GM12873 (cell line): ENCODE measurements at regions not wholly inside any gene's neighbourhood (a gene's known extent, or its start where the extent isn't known, plus 50 kb on each side); places are given as distances from the start of the nearest gene placed in this dataset.

Experiments
- TF ChIP-seq, protein P1 (sequence below): IDR thresholded peaks from 2 replicates; pipeline ENCODE4 v1.5.1; 2012; ENCODE audit warnings: low read depth, mild to moderate bottlenecking, moderate library complexity, low read length, control low read depth; ENCODE audit not compliant: insufficient read depth; ENCODE audit errors: missing control alignments

DNA sequence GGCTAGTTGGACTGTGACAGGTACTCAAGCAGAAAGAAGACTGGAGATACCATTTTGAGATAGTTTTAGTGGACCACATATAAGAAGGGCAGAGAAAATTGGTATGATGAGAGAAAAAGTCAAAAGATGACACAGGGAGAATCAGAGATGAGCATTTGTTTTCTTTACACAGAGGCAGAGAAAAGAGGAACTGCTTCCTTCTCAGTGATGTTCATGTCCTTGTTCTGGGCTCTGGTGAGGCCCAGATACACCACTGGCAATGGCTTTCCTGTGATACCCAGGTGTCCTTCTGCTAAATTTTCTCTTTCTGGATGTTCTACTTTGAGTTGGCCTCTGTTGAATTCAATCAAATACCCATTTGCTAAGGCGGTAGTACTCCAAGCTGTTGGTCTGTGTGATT lies 1782.7 kb upstream of the SEL1L start:
- TF ChIP-seq, protein P1, sequence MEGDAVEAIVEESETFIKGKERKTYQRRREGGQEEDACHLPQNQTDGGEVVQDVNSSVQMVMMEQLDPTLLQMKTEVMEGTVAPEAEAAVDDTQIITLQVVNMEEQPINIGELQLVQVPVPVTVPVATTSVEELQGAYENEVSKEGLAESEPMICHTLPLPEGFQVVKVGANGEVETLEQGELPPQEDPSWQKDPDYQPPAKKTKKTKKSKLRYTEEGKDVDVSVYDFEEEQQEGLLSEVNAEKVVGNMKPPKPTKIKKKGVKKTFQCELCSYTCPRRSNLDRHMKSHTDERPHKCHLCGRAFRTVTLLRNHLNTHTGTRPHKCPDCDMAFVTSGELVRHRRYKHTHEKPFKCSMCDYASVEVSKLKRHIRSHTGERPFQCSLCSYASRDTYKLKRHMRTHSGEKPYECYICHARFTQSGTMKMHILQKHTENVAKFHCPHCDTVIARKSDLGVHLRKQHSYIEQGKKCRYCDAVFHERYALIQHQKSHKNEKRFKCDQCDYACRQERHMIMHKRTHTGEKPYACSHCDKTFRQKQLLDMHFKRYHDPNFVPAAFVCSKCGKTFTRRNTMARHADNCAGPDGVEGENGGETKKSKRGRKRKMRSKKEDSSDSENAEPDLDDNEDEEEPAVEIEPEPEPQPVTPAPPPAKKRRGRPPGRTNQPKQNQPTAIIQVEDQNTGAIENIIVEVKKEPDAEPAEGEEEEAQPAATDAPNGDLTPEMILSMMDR = no peak

DNA sequence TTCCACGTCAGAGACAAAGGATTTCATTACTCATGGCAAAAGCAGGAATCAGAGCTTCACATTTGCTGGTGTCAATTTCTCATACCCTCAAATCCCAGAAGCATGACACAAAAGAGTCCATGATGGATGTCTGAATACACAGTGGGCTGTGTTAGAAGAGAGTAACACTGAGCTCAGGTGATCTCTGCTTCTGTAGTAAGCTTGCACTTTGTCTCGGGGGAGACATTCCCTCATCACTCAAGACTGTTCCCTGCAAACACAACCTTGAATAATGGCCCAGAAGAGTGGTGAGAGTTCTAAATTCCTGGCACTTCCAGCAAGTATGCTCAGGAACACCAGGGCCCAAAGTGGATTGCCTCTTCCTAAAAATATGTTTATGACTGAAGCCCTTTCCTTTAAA lies 1787.2 kb upstream of the SEL1L start:
- TF ChIP-seq, protein P1 = no peak

DNA sequence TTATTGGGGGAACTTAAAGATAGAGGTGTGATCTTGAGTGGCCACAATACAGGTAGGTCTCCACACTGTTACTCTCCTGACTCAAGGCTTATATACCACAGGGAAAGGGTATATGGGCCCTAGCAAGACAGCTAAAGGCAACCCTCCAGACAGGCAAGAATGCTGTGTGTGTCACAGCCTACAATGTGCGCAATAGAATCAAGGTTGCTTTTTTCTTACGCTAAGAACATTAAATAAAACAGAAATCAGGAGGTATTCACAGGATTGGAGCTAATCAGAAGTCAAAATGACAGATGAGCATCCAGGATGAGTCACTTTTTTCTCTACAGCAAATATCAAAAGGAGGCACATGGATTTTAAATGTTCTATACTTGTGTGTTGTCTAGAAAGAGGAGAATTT lies 1797.9 kb upstream of the SEL1L start:
- TF ChIP-seq, protein P1 = no peak

DNA sequence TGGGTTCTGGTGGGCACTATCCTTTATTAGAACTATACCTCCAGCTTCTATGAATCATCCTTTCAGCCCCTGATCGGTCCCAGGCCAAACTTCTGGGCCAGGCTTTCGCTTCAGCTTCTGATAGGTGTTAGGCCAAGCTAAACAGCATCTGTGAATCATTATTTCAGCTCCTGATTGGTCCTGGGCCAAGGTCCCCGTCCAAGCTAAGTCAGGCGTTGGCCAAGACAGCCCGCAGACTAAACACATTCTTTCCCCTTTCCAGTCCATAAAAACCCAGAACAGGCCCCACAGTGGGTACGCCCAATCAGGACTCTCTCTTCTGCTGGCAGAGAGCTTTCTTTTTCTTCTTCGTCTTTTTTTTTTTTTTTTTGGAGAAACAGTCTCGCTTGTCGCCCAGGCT lies 1808.9 kb upstream of the SEL1L start:
- TF ChIP-seq, protein P1 = no peak

DNA sequence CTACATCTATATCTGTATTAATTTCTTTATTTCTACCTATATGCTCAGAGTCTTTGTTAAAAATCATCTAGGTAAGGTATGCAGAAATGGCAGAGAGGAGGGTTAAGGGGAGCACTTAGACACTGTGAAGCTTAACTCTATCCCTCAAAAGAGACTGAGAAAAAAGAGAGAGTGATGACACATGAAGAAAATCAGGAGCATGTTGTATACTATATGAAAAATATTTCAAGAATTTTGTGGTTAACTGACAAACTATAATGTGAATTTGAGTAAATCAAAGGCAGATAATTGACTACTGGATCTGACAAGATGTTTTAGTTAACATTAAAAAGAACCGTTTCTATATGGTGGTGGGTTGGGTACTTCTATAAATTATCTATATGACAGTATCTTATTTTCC lies 1814.2 kb upstream of the SEL1L start:
- TF ChIP-seq, protein P1 = no peak

DNA sequence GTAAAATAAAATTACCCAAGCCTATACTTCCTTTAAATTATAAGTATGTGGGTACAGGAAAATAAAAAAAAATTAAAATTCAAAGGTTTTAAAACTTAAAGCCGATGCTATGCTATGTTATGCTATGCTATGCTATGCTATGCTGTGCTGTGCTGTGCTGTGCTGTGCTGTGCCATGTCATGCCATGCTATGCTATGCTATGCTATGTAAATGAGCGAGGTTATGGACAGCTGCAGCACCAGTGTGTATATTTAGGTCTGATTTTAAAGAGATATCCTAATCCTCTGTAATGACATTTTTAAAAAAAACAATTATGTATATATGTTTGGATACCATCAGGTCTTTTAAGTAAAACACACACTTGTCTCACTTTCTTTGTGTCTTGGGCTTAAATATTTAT lies 1822.0 kb upstream of the SEL1L start:
- TF ChIP-seq, protein P1 = no peak

DNA sequence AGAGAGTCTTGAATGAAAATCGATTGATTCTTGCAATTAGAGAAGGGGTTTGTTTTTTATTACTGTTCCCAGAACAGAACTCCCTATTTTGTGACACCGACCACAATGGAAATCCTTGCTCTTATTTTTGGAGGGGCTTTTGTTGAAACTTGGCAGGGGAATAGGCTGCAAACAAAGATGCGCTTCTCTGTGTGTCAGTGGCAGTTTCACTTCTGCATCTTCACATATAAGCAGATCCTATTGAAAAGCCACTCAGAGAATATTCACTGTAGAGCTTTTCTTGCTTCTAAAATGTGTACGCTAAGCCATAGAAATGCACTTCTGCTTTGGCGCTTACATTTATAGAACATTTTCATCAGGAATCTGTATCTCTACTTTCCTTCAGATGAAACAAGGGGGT lies 1822.4 kb upstream of the SEL1L start:
- TF ChIP-seq, protein P1 = no peak
